ENCODE measurements at regions not wholly inside any gene's neighbourhood (a gene's known extent, or its start where the extent isn't known, plus 50 kb on each side); places are given as distances from the start of the nearest gene placed in this dataset.

DNA sequence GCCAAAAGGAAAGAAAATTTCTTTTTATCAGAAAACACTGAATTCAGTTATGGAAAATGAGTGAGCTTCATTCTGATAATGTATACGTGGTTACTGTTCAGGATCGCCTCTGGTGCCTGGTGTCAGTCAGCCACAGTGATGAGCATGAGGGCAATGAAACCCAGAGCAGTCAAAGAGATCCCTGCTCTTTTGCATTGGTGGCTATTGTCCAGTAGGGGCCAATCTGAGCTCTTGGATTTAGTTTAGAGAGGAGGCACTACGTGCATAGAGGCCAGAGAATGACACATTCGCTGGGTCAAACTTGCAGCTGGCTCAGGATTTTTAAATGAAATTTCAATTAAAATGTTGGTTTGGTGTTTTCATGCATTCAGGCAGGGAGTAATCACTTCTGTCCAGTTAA is 522.9 kb downstream of the TMEM182 start:
- DNase-seq = no peak

- peak in 1 of 3 experiments; percentile 55 for DNase-seq
Measured at GRCh38 chr2:103285354-103285753, 523.5 kb downstream of the TMEM182 start.

- DNase-seq = no peak
Measured at GRCh38 chr2:103287746-103288145, 525.9 kb downstream of the TMEM182 start.

GRCh38 chr2:103288696-103289095 is 526.9 kb downstream of the TMEM182 start:
- DNase-seq = no peak

- DNase-seq = no peak
Measured at GRCh38 chr2:103289105-103289725, 527.4 kb downstream of the TMEM182 start.

GRCh38 chr2:103292573-103292972 is 530.7 kb downstream of the TMEM182 start:
- DNase-seq = no peak

DNA sequence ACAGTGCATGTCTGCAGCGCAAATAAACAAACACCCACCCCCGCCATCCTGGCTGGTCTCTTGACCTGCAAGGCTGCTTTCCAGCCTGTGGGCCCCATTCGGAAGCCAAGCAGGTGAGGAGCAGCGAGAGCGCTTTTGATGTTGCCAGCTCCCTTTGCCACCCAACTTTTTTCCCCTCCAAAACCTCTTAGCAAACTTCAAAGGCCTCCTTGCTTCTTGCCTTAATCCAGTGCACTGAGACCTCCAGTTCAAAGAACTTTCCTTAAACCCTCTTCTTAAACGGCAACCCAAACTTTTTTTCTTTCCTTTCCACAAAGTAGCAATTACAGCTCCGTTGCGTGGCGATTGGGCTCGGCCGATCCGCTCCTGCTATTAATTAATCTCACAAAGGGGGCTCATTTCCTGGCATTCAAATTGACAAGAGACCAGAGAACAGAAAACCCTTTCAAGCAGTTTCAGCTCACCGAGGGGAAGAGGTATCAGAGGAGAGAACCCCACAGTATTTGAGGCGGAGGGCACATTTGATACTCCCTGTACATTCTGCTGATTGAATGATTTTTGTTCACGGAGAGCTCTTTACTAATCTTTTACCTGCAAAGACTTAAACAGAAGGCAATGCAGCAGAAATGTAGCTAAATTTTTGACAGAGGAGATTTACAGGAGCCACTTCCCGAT is 531.4 kb downstream of the TMEM182 start:
- peak in 1 of 3 experiments; percentile 24 for DNase-seq

DNA sequence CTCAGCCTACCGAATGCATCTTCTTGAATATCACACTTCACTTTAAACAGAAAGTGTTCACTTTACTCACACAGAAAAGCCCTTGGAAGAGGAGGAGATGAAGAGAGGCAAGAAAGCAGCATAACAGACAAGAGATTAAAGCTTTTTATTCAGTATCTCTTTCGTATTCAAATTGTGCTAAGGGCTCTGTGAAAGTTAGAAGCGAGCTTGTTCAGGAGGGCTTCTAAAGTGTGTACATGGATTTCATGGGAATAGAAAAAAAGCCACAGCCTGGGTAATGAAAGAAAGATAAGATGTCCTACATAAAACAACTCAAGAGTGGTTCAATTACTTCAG is 531.9 kb downstream of the TMEM182 start:
- DNase-seq = no peak

- DNase-seq = no peak
Measured at GRCh38 chr2:103294420-103294819, 532.6 kb downstream of the TMEM182 start.

DNA sequence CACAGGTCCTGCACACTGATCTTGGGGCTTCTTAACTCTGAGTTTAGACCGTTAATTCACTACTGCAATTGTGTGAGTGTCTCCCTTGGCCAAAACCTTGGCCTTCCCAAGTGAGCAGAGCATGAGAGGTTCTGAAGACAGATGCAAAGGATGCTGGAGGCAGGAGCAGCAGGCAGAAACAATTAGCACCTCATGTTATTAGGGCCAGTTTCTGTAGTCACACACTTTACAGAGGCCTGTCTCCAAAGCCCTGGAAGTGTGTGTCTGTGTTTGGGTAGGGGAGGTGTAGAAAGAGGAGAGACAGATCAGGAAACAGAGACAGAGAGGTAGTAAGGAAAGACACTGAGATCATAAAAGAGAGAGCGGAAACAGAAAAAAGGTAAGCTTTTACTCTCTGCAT is 533.8 kb downstream of the TMEM182 start:
- DNase-seq = no peak

- DNase-seq = no peak
Measured at GRCh38 chr2:103324671-103325070, 562.8 kb downstream of the TMEM182 start.

DNA sequence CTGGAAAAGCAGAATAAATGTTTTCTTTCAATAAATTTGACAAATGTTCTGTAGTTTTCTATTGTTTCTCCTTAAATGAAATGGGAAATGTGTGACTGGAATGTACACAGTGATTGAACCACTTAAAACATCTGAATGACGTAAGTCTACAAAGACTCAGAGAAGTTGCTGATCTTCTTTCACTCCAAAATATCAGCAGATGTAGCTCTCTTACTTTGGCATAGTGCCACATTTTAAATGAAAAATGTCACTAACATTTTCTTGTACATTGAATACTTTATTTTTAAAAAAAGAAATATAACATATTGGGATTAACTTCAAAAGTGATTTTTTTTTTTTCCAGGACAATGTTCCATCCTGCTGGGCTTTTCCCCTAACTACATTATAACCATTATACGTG is 565.6 kb downstream of the TMEM182 start:
- no peak for DNase-seq

GRCh38 chr2:103327966-103328365 is 566.1 kb downstream of the TMEM182 start:
- no peak for DNase-seq

- no peak for DNase-seq
Measured at GRCh38 chr2:103335403-103335802, 573.6 kb downstream of the TMEM182 start.

DNA sequence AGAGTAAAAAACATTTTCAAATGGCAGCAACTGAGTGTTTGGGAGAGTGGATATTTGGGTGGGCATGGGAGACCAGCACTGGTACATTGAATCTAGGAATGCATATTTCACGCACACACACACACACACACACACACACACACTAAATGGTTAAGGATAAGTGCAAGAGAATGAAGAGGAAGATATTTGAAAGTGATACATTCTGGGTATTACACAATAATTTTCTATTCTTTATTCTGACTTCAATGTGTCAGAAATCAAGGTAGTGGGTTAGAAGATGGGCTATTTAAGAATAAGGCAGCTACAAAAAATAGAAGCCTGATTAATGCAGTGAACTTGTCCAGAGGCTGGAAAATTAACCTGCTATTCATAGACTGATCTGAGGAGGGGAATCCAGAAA is 577.0 kb downstream of the TMEM182 start:
- no peak for DNase-seq

DNA sequence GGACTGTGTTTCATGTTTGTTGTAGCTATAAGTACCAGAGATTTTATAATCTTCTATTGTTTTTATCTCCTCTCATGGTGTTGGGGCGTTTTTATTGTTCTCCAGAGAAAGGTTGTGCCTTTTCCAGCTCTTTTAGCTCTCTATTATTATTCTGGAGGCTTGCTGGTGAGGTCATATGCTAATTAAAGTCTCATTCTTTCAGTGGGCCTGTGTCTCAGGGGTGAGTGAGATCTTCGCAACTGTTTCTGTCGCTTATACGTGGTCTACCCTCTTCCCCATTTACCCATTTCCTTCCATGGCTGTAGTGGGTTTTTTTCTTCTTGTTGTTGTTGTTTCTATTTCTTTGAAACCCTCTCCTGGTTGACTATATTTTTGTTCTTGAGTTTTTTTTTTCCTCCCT is 584.9 kb downstream of the TMEM182 start:
- DNase-seq = no peak

DNA sequence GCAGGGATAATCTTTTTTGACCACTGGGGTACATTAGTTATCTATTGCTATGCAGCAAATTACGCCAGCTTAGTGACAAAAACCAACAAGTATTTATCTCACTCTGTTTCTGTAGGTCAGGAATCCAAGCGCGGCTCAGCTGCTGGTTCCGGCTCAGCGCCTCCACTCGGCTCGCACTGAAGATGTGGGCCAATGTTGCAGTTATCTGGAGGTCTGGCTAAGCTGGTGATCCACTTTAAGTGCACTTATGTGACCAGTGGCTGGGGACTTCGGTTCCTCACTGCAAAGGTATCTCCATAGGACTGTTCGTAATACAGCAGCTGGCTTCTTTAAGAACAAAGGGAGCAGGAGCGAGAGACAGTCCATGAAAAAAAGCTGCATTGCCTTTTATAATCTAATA is 591.9 kb downstream of the TMEM182 start:
- no peak for DNase-seq

GRCh38 chr2:103355287-103355686 is 593.5 kb downstream of the TMEM182 start:
- DNase-seq = no peak

DNA sequence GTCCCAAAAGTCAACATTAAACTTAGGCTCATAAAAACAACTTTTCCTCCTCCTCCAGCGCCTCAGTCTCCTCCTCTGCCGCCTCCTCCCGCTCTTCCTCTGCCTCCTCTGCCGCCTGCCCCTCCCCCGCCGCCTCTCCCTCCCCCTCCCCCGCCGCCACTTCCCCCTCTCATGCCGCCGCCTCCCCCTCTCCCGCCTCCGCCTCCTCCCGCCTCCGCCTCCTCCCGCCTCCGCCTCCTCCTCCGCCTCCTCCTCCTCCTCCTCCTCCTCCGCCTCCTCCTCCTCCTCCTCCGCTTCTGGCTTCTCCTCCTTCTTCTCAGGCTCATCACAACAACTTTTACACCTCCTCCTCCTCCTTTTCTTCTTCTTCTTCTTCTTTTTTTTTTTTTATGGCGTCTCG is 599.9 kb downstream of the TMEM182 start:
- no peak for DNase-seq

GRCh38 chr2:103363639-103364038 is 601.8 kb downstream of the TMEM182 start:
- no peak for DNase-seq

- DNase-seq = peak in 1 of 3 experiments; percentile 3
Measured at GRCh38 chr2:103364177-103364576, 602.3 kb downstream of the TMEM182 start.

DNA sequence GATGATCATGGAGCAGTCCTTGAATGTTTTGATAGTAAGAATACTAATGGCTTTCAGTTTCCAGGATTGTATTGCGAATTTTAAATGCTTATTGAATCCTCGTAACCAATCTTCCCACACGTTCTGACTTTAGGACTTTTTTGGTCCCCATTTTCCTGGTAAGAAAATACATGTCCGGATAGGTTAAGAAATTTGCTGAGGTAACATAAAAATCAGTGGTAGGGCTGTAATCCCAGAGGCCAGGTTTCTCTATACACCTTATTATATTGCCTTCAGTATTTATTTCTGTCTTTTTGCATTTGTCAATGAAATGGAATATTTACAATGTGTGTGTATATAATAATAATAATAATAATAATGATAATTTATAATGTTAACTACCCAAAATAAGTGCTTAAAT is 603.2 kb downstream of the TMEM182 start:
- no peak for DNase-seq

DNA sequence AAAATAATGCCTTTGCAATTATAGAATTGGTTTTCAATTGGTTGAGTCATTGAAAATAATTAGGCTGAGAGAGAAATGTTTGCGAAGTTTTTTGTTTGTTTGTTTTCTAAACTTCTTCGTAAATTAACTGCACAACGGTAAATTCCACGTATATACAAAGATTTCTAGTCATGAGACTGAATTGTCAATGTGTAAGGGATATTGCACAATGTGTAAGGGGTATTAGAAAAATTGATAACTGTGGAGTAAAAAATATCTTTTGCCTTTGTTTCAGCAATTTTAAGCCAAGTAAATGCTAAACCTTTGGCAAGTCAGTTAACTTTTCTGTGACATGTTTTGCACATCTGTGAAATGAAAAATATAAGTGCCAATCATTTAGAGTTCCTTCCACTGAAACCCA is 606.0 kb downstream of the TMEM182 start:
- no peak for DNase-seq

GRCh38 chr2:103383541-103383940 is 621.7 kb downstream of the TMEM182 start:
- DNase-seq = no peak

DNA sequence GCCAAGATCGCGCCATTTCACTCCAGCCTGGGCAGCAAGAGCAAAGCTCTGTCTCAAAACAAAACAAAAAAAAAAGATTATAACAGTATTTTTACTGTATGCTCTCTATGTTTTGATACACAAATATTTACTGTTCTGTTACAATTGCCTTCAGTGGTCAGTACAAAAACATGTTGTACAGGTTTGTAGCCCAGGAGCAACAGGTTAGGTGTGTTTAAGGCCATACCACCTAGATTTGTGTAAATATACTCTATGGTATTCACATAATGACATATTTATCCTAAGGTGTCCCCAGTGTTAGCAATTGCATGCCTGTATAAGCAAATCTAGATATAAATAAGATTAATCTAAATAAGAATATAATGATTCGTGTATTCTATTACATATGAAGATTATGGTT is 625.0 kb downstream of the TMEM182 start:
- no peak for DNase-seq
